Hepatocyte (in vitro differentiated cells): ENCODE measurements at regions not wholly inside any gene's neighbourhood (a gene's known extent, or its start where the extent isn't known, plus 50 kb on each side); places are given as distances from the start of the nearest gene placed in this dataset.

Source experiments
- EZH2 ChIP-seq: fragments of 200-600 bp; sonication (generic); IDR thresholded peaks from 2 replicates; pipeline ENCODE4 v1.6.1; 2016; ENCODE audit warnings: antibody characterized with exemption, mild to moderate bottlenecking, borderline replicate concordance
- EZH2phosphoT487 ChIP-seq: fragments of 200-600 bp; sonication (generic); IDR thresholded peaks from one replicate; pipeline ENCODE4 v1.6.1; 2018; ENCODE audit warnings: antibody characterized with exemption, mild to moderate bottlenecking, low read depth, moderate library complexity; ENCODE audit not compliant: unreplicated experiment, severe bottlenecking
- TF ChIP-seq, protein P1 (sequence below): fragments of 200-600 bp; sonication (generic); IDR thresholded peaks from 2 replicates; pipeline ENCODE4 v1.5.1; 2016; ENCODE audit warnings: antibody characterized with exemption, mild to moderate bottlenecking; ENCODE audit not compliant: poor library complexity

DNA sequence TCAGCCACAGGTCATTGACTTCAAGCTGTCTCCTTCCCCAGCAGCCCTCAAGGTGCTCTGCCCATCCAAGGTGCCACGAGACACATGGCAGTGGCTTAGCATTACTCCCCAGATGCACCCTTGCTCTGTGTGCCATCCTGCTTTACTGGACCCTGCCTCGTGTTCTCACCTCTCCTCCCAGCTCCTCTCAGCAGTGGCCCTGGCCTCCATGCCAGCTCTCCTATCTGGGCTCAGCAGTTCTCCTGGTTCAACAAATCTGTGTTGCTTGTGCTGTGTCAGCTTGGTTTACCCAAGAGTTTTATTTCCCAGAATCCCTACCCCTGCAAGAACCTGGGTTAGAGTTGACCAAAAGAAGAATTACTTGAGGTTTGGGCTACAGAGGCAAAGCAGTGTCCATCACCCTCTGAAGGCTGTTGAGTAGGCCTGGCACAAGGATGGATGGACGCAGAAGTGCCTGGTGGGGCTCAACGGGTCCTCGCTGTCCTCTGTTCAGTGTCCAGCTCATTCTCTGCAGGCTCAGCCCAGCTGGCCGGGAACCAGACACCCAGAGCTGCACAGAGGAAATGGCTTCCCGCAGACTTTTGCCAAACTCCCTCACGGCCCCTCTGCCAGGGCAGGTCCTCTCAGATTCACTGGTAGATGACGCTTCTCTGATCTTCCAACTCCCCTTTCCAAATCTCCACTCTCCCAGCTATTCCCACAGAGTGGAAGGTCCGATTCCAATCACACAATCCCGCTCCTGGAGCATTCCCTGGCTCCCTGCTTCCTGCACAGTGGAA, 82.6 kb downstream of the FOXA2 start:
- TF ChIP-seq EZH2phosphoT487, result no peak
- TF ChIP-seq, protein P1, sequence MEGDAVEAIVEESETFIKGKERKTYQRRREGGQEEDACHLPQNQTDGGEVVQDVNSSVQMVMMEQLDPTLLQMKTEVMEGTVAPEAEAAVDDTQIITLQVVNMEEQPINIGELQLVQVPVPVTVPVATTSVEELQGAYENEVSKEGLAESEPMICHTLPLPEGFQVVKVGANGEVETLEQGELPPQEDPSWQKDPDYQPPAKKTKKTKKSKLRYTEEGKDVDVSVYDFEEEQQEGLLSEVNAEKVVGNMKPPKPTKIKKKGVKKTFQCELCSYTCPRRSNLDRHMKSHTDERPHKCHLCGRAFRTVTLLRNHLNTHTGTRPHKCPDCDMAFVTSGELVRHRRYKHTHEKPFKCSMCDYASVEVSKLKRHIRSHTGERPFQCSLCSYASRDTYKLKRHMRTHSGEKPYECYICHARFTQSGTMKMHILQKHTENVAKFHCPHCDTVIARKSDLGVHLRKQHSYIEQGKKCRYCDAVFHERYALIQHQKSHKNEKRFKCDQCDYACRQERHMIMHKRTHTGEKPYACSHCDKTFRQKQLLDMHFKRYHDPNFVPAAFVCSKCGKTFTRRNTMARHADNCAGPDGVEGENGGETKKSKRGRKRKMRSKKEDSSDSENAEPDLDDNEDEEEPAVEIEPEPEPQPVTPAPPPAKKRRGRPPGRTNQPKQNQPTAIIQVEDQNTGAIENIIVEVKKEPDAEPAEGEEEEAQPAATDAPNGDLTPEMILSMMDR, result no peak
- TF ChIP-seq EZH2, result no peak
